A673 (cell line): ENCODE measurements at regions not wholly inside any gene's neighbourhood (a gene's known extent, or its start where the extent isn't known, plus 50 kb on each side); places are given as distances from the start of the nearest gene placed in this dataset.

Source experiments
- BruUV-seq: library from RNA; stranded (reverse); fragments of 400-500 nt; replicated peaks from 2 replicates; lab custom pipeline; 2021; lab: Mats Ljungman, UMichigan
- CTCF ChIA-PET: fragments of 300-600 bp; sonication (Branson Sonifier 250); formaldehyde crosslinking; loops from one replicate; lab custom pipeline; 2022; ENCODE audit warnings: antibody characterized with exemption; lab: Charles Lee
- POLR2A ChIA-PET: fragments of 300-600 bp; sonication (Branson Sonifier 250); formaldehyde crosslinking; loops from one replicate; lab custom pipeline; 2022; ENCODE audit warnings: antibody characterized with exemption; ENCODE audit not compliant: low non-redundant PET; lab: Charles Lee
- DNase-seq: peaks from one replicate; pipeline ENCODE4 v3.0.0-alpha.2; 2015; ENCODE audit warnings: low spot score
- H3K27ac ChIP-seq: fragments of 200-600 bp; sonication (generic); 2 replicates; pipeline ENCODE4 v1.5.1; 2016; ENCODE audit warnings: mixed run types, low read depth, mild to moderate bottlenecking, mixed read lengths, antibody characterized with exemption, low read length; ENCODE audit not compliant: poor library complexity, severe bottlenecking
- H3K27me3 ChIP-seq: fragments of 200-600 bp; sonication (generic); replicated peaks from 2 replicates; pipeline ENCODE4 v1.6.1; 2017; ENCODE audit warnings: mixed run types, low read depth, mild to moderate bottlenecking, mixed read lengths, antibody characterized with exemption, low read length; ENCODE audit not compliant: insufficient read depth, poor library complexity
- H3K36me3 ChIP-seq: fragments of 200-600 bp; sonication (generic); 2 replicates; pipeline ENCODE4 v1.6.1; 2016; ENCODE audit warnings: mixed run types, mild to moderate bottlenecking, mixed read lengths, antibody characterized with exemption, low read length; ENCODE audit not compliant: insufficient read depth, poor library complexity, severe bottlenecking
- H3K4me1 ChIP-seq: fragments of 200-600 bp; sonication (generic); 2 replicates; pipeline ENCODE4 v1.6.1; 2017; ENCODE audit warnings: mixed run types, mild to moderate bottlenecking, mixed read lengths, antibody characterized with exemption, low read length; ENCODE audit not compliant: insufficient read depth, poor library complexity, severe bottlenecking
- H3K4me3 ChIP-seq: fragments of 200-600 bp; sonication (generic); 2 replicates; pipeline ENCODE4 v1.5.1; 2016; ENCODE audit warnings: low read depth, mixed run types, mild to moderate bottlenecking, mixed read lengths, low read length; ENCODE audit not compliant: poor library complexity, severe bottlenecking
- H3K9me3 ChIP-seq: fragments of 200-600 bp; sonication (generic); 2 replicates; pipeline ENCODE4 v1.6.1; 2016; ENCODE audit warnings: mixed run types, low read depth, mild to moderate bottlenecking, mixed read lengths, antibody characterized with exemption, low read length; ENCODE audit not compliant: poor library complexity, severe bottlenecking
- EZH2 ChIP-seq: fragments of 200-600 bp; sonication (generic); IDR thresholded peaks from 2 replicates; pipeline ENCODE4 v1.6.1; 2017; ENCODE audit warnings: borderline replicate concordance, low read depth, mild to moderate bottlenecking, mixed read lengths, antibody characterized with exemption, low read length; ENCODE audit not compliant: poor library complexity, severe bottlenecking
- intact Hi-C: fragments of 100-400 bp; cut with micrococcal nuclease; formaldehyde crosslinking; loops from one replicate; pipeline ENCODE4 v1.10.0; 2022; ENCODE audit not compliant: unreplicated experiment
- TF ChIP-seq, protein P1 (sequence below): fragments of 300-800, 200-600 bp; sonication (generic); conservative IDR thresholded peaks from 2 replicates; pipeline ENCODE4 v1.5.1; 2017; ENCODE audit warnings: low read depth, mild to moderate bottlenecking, antibody characterized with exemption, low read length, moderate library complexity, mixed read lengths

DNA sequence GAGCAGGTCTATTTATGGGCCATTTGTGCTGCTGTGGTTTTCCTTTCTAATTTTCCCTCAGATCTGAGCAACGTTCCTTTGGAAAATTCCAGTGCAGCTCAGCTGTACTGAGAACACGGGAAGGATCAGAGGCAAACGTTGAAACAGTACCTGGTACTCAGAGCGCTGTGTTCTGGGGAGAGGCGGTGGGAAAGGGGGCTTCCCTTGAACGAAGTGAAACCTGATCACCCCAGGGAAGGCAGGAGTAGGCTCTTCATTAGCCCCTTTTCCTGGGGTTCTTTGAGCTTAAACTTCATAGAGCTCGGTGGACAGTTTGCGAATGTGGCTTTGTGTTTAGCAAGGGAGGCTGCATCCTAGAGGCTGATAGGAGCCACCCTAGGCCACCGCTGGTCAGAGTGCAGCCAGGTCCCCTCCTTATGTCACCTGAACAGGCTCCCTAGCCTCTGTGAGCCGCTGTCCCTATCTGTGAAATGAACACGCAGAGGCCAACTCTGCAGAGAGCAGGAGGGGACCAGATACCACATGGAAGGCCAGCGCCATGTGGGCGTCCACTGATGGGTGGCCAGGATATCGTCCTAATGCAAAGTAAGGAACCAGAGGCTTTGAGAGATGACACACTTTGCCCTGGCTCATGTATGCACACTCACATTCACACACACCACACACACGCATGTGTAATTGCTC, 1464.8 kb downstream of the BRD1 start:
- Histone ChIP-seq H3K9me3 (no peaks in the 10 kb centered on the region), H3K4me3 (no peak overlapping the region), H3K36me3 (no peaks in the 10 kb centered on the region), H3K27me3 (peaks cover 11% of the 10 kb centered on the region), H3K27ac (no peak overlapping the region), H3K4me1 (no peaks in the 10 kb centered on the region)
- CTCF ChIA-PET, result no interaction called here
- BruUV-seq, result no TSS peak
- TF ChIP-seq EZH2, result no peak
- TF ChIP-seq, protein P1, sequence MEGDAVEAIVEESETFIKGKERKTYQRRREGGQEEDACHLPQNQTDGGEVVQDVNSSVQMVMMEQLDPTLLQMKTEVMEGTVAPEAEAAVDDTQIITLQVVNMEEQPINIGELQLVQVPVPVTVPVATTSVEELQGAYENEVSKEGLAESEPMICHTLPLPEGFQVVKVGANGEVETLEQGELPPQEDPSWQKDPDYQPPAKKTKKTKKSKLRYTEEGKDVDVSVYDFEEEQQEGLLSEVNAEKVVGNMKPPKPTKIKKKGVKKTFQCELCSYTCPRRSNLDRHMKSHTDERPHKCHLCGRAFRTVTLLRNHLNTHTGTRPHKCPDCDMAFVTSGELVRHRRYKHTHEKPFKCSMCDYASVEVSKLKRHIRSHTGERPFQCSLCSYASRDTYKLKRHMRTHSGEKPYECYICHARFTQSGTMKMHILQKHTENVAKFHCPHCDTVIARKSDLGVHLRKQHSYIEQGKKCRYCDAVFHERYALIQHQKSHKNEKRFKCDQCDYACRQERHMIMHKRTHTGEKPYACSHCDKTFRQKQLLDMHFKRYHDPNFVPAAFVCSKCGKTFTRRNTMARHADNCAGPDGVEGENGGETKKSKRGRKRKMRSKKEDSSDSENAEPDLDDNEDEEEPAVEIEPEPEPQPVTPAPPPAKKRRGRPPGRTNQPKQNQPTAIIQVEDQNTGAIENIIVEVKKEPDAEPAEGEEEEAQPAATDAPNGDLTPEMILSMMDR, result no peak
- POLR2A ChIA-PET, result no interaction called here
- no peak for DNase-seq
- intact Hi-C loops, result no loop called here

DNA sequence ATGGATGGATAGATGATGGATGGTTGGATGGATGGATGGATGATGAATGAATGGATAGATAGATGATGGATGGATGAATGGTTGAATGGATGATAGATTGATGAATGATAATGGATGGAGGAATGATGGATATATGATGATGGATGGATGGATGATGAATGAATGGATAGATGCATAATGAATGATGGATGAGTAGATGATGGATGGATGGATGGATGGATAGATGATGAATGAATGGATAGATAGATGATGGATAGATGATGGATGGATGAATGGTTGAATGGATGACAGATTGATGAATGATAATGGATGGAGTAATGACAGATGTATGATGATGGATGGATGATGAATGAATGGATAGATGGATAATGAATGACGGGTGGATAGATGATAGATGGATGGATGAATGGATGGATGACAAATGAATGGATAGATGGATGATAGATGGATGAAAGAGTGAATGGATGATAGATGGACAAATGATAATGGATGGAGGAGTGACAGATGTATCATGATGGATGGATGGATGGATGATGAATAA, 1466.5 kb downstream of the BRD1 start:
- H3K27me3 ChIP-seq, result peaks cover 16% of the 10 kb centered on the region
- DNase-seq, result no peak
- no peak overlapping the region for H3K4me3 ChIP-seq
- ChIA-PET POLR2A (no interaction called here), CTCF (no interaction called here)
- no peaks in the 10 kb centered on the region for H3K9me3 ChIP-seq
- no peak overlapping the region for H3K27ac ChIP-seq
- no peaks in the 10 kb centered on the region for H3K4me1 ChIP-seq
- no peaks in the 10 kb centered on the region for H3K36me3 ChIP-seq
- BruUV-seq, result no TSS peak
- intact Hi-C loops, result no loop called here
- no peak for TF ChIP-seq EZH2
- TF ChIP-seq, protein P1, result no peak

DNA sequence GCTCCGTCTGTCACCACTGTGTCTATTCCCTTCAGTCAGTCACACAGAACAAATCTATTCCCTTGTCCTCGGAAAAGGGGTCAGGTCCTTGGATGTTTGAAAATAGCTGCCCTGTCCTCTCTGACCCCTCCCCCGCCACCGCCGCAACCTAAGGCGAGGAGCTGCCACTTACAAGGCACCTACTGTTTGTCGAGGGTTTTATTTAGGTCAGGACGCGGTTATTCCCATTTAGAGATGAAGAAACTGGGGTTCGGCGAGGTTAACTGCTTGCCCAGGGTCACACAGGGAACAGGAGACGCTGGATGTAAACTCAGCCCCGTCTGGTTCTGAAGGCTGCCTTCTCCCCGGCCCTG, 1468.1 kb downstream of the BRD1 start:
- BruUV-seq, result no TSS peak
- no peaks in the 10 kb centered on the region for H3K4me1 ChIP-seq
- intact Hi-C loops, result no loop called here
- no peak overlapping the region for H3K4me3 ChIP-seq
- POLR2A ChIA-PET, result interaction anchor here (0.5 kb wide), 1 partner anchor 125 kb away, joined by 5 read pairs; no protein-coding TSS in a partner anchor
- no peak overlapping the region for H3K27ac ChIP-seq
- CTCF ChIA-PET, result no interaction called here
- no peaks in the 10 kb centered on the region for H3K36me3 ChIP-seq
- H3K27me3 ChIP-seq, result peaks cover 28% of the 10 kb centered on the region
- H3K9me3 ChIP-seq, result no peaks in the 10 kb centered on the region
- DNase-seq, result no peak
- TF ChIP-seq, protein P1, result no peak
- no peak for TF ChIP-seq EZH2
